HFF-Myc (cell line): ENCODE measurements at regions not wholly inside any gene's neighbourhood (a gene's known extent, or its start where the extent isn't known, plus 50 kb on each side); places are given as distances from the start of the nearest gene placed in this dataset.

Experiments
- DNase-seq: peaks from one replicate; pipeline ENCODE4 v3.0.0-alpha.2; 2011; ENCODE audit warnings: low read depth; ENCODE audit errors: extremely low read depth
- H3K4me3 ChIP-seq: replicated peaks from 2 replicates; pipeline ENCODE4 v1.5.1; 2011; ENCODE audit warnings: low read depth, mild to moderate bottlenecking, control low read depth, low read length
- TF ChIP-seq, protein P1 (sequence below): IDR thresholded peaks from 2 replicates; pipeline ENCODE4 v1.5.1; 2012; ENCODE audit warnings: mild to moderate bottlenecking, low read depth, low read length, control low read depth; ENCODE audit errors: missing control alignments

DNA sequence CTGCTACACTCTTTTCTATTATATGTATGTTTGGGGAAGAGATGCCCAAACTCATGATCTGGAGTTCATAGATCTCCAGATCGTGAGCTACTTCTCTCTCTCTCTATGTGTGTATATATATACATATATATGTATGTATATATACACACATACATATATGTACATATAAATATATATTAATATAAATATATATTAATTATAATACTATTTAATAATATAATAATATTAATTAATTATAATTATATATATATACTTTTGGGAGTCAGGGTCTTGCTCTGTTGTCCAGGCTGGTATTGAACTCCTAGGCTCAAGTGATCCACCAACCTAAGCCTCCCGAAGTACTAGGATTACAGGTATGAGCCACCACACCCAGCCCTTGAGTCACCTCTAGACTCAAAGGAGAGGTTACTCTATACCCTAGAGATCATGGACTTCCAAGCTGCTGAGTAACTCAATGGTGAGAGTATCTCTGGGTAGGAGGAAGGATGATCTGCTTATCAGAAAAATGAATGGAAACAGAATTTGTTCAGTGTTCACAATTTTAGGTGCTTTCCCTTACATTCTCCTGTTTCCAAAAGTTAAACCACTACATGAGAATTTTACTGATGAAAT is 463.5 kb upstream of the TRIB2 start:
- TF ChIP-seq, protein P1, sequence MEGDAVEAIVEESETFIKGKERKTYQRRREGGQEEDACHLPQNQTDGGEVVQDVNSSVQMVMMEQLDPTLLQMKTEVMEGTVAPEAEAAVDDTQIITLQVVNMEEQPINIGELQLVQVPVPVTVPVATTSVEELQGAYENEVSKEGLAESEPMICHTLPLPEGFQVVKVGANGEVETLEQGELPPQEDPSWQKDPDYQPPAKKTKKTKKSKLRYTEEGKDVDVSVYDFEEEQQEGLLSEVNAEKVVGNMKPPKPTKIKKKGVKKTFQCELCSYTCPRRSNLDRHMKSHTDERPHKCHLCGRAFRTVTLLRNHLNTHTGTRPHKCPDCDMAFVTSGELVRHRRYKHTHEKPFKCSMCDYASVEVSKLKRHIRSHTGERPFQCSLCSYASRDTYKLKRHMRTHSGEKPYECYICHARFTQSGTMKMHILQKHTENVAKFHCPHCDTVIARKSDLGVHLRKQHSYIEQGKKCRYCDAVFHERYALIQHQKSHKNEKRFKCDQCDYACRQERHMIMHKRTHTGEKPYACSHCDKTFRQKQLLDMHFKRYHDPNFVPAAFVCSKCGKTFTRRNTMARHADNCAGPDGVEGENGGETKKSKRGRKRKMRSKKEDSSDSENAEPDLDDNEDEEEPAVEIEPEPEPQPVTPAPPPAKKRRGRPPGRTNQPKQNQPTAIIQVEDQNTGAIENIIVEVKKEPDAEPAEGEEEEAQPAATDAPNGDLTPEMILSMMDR = no peak
- no peak overlapping the region for H3K4me3 ChIP-seq
- DNase-seq = no peak

DNA sequence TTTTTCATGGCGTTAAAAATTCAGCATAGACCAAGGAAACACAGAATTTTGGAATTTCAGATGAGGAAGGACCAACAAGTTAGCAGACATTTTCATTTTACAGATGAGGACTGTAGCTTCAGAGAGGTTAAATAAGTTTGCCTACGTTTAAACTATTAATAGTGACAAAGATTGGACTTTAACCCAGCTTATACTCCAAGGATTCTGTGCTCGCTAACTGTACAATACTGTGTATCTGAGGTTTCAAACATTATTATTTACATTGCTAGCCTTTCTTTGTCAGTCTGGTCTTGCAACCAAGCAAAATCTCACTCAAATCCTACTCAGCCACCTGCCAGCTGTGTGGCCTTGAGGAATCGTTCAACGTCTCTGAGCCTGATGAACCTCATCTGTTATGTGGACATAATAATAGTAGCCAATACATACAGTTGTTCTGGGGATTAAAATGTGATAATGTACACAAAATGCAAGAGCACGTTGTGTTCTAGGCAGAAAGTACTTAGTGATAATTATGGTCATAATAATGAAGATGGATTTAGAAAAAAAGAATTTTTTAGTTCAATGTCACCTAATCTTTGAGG is 462.4 kb upstream of the TRIB2 start:
- TF ChIP-seq, protein P1 = no peak
- H3K4me3 ChIP-seq = no peak overlapping the region
- DNase-seq = no peak

DNA sequence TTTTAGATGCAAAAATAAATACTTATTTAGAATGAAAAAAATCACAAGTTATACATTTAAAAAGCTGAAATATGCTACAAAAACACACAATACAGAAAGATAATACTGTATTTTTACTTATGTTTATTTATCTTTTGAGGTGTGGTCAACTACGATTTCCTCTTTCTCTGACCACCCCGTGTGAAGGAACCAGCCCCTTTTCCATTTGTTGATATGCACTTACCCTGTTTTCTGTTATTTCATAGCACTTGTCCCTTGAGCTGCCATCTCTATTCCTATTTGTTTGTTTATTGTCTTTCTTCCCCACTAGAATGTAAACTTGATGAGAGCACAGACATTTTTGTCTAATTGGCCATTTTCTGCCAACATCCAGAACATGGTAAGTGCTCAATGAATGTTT is 460.5 kb upstream of the TRIB2 start:
- no peak overlapping the region for H3K4me3 ChIP-seq
- TF ChIP-seq, protein P1 = no peak
- DNase-seq = no peak

DNA sequence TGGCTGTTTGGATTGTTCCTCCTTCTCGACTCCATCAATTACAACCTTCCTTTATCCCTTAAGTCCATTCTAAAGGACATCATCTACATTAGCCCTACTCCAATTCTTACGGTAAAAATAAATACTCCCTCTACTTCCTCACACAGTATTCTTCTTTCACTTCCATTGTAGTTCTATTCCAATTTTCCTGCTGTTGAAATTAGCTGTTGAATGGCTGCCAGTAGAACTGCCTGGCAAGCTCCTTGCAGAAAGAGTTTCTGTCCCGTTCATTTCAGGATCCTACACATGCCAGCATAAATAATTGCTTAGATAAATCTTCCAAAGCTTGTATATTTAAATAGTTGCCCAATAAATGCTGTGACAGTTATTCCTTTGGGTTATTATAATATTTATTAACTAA is 459.3 kb upstream of the TRIB2 start:
- no peak for DNase-seq
- no peak overlapping the region for H3K4me3 ChIP-seq
- TF ChIP-seq, protein P1 = no peak

DNA sequence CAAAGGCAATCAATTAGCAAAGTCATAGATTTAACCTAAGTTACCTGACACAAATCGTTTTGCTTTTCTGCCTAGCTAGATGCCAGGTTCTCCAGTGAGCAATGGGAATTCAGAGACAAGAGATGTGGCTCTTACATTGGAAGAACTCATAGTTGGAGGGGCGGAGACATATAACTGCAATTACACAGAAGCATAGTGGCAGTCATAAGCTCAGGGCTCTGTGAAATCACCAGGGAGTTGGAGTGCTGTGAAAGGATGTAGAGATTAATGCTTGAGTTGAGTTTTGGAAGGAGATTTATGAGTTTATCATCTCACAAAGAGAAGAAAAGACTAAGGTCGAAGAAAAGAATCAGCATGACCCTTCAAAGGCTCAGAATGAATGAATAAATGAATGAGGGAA is 457.2 kb upstream of the TRIB2 start:
- no peak for DNase-seq
- TF ChIP-seq, protein P1 = no peak
- no peak overlapping the region for H3K4me3 ChIP-seq

DNA sequence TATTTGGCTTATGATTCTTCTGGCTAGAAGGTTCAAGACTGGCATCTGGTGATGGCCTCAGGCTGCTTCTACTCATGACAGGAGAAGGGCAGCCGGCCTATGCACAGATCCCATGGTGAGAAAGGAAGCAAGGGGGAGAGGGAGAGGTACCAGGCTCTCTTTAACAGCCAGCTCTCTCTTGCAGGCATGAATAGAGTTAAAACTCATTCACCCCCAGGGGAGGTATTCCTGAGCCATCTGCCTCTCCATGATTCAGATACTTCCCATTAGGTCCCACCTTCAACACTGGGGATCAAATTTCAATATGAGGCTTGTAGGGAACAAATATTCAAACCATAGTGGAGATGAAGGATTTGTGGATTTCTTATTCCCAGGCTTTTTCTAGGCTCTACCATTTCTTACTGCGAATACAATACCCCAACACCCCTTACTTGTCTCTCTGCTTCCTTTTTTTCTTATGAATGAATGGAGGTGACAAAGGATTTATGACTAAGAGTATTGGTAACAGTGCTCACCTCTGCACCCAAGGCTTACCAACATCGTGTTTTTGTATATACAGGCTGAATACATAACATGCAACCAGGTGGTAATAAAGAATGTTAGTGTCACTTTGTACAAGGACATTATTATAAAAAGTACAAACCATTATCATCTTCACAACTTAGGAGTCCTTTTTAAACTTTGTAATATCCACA is 454.6 kb upstream of the TRIB2 start:
- H3K4me3 ChIP-seq = no peak overlapping the region
- TF ChIP-seq, protein P1 = no peak
- peak; percentile 35 for DNase-seq
